GM20000 (cell line): ENCODE measurements at regions not wholly inside any gene's neighbourhood (a gene's known extent, or its start where the extent isn't known, plus 50 kb on each side); places are given as distances from the start of the nearest gene placed in this dataset.

Source experiments
- DNase-seq: peaks from one replicate; pipeline ENCODE4 v3.0.0; 2012; ENCODE audit warnings: low spot score
- TF ChIP-seq, protein P1 (sequence below): IDR thresholded peaks from 2 replicates; pipeline ENCODE4 v1.5.1; 2012; ENCODE audit warnings: mild to moderate bottlenecking, control low read depth; ENCODE audit errors: extremely low read depth, missing control alignments

DNA sequence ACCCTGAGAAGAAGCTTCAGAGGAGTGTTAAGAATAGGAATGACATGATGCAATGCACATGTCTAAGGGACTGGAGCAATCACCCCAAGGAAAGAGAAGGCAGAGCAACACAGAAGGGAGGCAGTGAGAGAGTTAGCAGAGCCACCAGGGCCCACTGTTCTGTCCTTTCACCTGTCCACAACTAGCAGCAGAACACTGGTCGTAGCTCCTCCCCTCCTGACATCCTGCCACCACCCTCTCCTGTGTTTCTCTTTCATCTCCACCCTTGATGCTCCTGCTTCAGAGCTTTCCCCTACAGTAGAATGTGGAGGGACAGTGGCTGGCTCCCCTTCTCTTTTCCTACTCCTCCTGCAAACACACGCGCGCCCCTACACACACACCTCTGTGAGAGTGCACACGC is 483.4 kb upstream of the KIF2A start:
- no peak for DNase-seq
- TF ChIP-seq, protein P1, sequence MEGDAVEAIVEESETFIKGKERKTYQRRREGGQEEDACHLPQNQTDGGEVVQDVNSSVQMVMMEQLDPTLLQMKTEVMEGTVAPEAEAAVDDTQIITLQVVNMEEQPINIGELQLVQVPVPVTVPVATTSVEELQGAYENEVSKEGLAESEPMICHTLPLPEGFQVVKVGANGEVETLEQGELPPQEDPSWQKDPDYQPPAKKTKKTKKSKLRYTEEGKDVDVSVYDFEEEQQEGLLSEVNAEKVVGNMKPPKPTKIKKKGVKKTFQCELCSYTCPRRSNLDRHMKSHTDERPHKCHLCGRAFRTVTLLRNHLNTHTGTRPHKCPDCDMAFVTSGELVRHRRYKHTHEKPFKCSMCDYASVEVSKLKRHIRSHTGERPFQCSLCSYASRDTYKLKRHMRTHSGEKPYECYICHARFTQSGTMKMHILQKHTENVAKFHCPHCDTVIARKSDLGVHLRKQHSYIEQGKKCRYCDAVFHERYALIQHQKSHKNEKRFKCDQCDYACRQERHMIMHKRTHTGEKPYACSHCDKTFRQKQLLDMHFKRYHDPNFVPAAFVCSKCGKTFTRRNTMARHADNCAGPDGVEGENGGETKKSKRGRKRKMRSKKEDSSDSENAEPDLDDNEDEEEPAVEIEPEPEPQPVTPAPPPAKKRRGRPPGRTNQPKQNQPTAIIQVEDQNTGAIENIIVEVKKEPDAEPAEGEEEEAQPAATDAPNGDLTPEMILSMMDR, result no peak

DNA sequence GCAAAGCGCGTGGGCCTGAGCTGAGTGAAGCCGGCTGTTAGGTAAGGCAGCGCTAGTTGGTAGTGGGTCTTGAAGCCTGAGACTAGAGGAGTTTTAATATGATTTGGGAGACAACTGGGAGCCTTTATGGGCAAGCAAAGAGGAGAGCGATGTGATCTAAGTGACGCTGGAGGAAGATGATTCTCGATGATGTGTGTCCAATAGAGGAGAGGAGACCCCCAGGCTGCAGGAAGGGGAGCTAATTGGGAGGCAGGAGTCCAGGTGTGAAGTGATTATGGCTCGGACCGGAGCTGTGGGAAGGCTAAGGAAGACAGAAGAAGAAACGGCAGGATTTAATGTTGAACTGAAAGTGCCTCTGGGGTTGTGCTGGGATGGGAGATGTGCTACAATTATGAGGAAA is 482.9 kb upstream of the KIF2A start:
- TF ChIP-seq, protein P1, result no peak
- no peak for DNase-seq

DNA sequence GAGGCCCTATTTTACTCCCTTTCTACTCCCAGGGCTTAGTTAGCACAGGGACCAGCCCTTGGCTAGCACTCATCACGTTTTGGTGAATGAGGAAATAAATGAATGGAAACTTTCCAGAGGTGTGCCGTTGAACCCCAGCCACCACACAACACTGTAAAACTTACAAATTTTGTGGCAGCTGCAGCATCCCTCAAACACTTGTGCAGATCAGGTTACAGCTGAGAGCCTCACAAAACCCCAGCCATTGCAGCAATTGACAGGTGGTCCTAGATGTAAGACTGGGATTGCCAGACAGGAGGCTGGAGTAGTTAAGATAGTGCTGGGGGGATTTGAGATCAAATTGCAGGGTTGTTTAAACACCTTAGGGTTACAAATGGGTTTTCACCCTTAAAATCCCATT is 482.2 kb upstream of the KIF2A start:
- TF ChIP-seq, protein P1, result no peak
- no peak for DNase-seq

DNA sequence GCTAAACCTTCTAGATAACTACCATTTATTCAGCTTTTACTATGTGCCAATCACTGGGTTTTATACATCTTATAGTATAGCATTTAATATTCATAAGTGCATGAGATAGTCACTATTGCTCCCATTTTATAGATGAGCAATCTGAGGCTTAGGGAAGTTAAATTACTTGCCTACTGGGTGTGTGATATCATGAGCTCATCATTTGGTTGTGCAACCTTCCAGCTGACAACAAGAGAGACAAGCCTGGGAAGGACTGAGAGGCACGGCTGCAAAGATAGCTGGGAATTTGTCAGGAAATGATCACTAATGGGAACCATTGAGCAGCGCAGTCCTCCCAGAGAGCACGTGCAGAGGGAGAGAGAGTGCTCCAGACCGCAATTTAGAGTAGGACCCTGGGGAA is 481.6 kb upstream of the KIF2A start:
- TF ChIP-seq, protein P1, result no peak
- DNase-seq, result no peak

DNA sequence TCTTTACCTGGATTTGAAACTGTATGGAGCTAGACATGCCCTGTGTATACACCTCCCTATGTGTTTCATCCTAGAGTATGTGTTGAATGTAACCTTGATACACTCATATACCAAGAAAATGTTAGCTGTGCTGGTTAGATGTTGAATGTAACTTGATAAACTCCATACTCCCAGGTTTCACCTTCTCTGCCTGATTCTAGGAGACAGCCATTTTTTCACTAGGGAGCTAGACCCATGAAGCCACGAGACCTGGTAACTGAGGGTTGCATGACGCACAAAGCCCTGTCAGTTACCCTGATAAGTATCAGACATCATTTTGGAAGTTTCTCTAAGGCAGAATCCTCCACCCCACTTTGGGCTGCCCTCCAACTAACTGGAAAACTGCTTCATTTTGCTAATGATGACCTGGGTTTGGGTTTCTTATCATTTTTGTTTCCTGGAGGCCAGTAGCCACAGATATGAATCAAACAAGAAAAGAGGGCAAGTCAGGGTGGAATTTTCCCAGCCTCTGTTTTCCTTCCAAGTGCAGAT is 478.5 kb upstream of the KIF2A start:
- DNase-seq, result no peak
- TF ChIP-seq, protein P1, result no peak

DNA sequence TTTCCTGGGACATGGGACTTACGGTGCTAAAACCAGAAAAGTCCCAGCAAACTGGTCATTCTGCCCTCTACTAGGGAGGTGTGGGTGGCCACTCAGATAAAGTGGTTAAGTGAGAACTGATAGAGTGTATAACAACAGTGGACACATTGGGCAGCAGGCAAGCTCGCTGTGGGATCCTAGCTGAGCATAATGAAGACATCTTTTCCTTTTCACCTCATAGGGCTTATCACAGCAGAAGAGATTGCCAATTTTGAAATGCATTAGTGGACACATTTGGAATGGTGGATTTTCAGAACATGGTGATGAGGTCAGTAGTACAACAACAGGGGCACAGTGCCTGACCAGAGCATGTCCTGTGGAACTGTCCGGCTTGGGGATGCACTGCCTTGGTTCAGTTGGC is 477.1 kb upstream of the KIF2A start:
- DNase-seq, result no peak
- TF ChIP-seq, protein P1, result no peak

DNA sequence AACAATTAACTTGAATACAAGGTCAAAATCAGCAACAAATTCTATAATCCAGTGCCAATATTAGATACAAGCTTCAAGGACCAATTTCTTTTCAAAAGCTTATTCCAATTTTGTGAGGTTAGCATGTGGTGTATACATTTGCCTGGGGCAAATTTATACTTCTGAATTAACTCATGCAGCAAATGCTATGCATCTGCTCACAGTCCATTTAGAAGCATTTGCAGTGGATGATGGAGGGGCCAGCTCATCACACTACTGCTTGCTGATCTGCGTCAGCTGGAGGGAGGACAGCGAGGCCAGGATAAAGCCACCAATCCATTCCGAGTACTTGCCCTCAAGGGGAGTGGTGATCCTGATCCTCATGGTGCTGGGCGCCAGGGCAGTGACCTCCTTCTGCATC is 474.3 kb upstream of the KIF2A start:
- DNase-seq, result no peak
- TF ChIP-seq, protein P1, result no peak
